Embryonic facial prominence (tissue), 1 donor: ENCODE measurements at regions not wholly inside any gene's neighbourhood (a gene's known extent, or its start where the extent isn't known, plus 50 kb on each side); places are given as distances from the start of the nearest gene placed in this dataset.
"Not testable (repeated sequence)": the region's sequence is repeated elsewhere in the genome, so short reads cannot be mapped to it uniquely, and the experiment has no call there.

Experiments used
- DNase-seq: peaks from one replicate; pipeline ENCODE4 v3.0.0-alpha.2; 2016; ENCODE audit errors: extremely low spot score

GRCh38 chr2:142716463-142717242 is 160.8 kb upstream of the KYNU start:
- no peak for DNase-seq

GRCh38 chr2:142714600-142714999 is 162.9 kb upstream of the KYNU start:
- no peak for DNase-seq

- DNase-seq: no peak
These were observed 167.1 kb upstream of the KYNU start for GRCh38 chr2:142710336-142710735.

- DNase-seq: no peak
These were observed 170.1 kb upstream of the KYNU start for GRCh38 chr2:142707318-142707717.

- not testable (repeated sequence) for DNase-seq
These were observed 175.1 kb upstream of the KYNU start for GRCh38 chr2:142702397-142702796.

GRCh38 chr2:142695350-142696257 is 181.9 kb upstream of the KYNU start:
- DNase-seq: not testable (repeated sequence)

GRCh38 chr2:142694282-142694681 is 183.2 kb upstream of the KYNU start:
- DNase-seq: no peak

GRCh38 chr2:142693171-142693950 is 184.1 kb upstream of the KYNU start:
- DNase-seq: no peak

GRCh38 chr2:142688856-142689605 is 188.4 kb upstream of the KYNU start:
- DNase-seq: no peak

- no peak for DNase-seq
These were observed 190.0 kb upstream of the KYNU start for GRCh38 chr2:142687509-142687908.

GRCh38 chr2:142687075-142687474 is 190.4 kb upstream of the KYNU start:
- no peak for DNase-seq

- no peak for DNase-seq
These were observed 192.8 kb upstream of the KYNU start for GRCh38 chr2:142684667-142685066.

- DNase-seq: no peak
These were observed 194.9 kb upstream of the KYNU start for GRCh38 chr2:142682528-142682927.

GRCh38 chr2:142681952-142682351 is 195.5 kb upstream of the KYNU start:
- no peak for DNase-seq

GRCh38 chr2:142678164-142678563 is 199.3 kb upstream of the KYNU start:
- DNase-seq: no peak

GRCh38 chr2:142675398-142675797 is 202.1 kb upstream of the KYNU start:
- no peak for DNase-seq

GRCh38 chr2:142673836-142674235 is 203.6 kb upstream of the KYNU start:
- no peak for DNase-seq

GRCh38 chr2:142672698-142673097 is 204.8 kb upstream of the KYNU start:
- DNase-seq: no peak

GRCh38 chr2:142670362-142670761 is 207.1 kb upstream of the KYNU start:
- no peak for DNase-seq

- DNase-seq: no peak
These were observed 209.0 kb upstream of the KYNU start for GRCh38 chr2:142668420-142668819.

GRCh38 chr2:142665241-142665640 is 212.2 kb upstream of the KYNU start:
- no peak for DNase-seq
